ENCODE measurements at regions not wholly inside any gene's neighbourhood (a gene's known extent, or its start where the extent isn't known, plus 50 kb on each side); places are given as distances from the start of the nearest gene placed in this dataset.

DNA sequence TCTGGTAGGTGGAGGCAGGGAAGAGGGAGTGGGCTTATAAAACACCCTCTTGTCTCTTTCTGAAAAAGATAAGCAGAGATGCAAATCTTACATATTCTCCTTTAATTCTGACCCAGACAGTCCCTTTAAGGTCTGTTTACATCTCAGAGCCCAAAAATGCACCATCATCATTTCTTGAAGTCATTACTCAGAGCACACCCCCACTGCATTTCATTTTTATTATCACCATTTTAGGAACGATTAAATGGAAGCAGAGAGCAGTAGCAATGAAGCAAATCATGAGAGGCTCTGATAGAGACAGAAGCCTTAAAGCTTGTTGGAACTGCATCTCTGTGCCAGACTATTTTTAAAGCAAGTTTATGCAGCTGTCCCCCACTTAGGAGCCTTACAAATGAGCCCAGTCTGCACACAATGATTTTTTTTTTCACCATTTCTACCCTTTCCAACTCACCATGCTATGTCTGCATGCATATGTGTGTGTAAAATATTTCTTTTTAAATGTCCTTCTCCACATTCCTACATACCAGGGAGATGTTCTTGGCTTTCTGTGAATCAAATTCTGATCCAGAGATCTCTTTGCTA lies 311.0 kb downstream of the GRIN2B start:
- no peak for DNase-seq

DNA sequence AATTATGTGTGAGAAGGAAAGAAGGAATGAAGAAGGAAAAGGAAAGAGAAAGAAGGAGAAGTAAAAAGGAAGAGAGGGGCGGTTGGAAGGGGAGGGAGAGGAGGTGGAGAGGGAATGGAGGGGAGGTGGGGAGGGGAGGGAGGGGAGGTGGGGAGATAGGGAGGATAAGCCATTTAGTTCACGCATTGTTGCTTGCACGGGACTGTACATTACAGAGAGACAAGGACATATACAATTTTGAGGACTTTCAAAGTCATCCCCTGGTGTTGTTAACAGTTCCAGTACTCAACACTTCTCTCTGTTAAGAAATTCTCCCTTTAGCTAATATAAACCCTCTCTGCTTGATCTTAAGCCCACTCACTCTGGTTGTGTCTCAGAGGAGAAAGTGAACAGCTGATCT lies 312.5 kb downstream of the GRIN2B start:
- DNase-seq: no peak

DNA sequence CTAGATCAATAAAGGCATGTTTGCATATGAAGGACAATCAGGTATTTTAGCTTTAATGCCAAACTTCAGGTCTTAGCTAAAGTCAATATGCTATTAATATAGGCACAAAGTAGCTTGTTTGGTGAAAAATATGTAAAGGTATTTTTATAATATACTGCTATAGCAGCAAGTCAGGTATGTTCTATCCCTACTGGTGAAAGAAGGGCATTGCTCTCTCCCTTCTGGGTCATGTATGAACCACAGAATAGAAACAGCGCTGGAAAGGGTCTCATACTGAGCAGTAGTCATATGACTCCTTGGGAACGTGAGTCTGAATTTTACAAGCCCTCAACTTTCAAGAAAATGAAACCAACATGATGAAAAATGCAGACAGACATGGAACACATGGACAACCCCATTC lies 314.6 kb downstream of the GRIN2B start:
- no peak for DNase-seq

DNA sequence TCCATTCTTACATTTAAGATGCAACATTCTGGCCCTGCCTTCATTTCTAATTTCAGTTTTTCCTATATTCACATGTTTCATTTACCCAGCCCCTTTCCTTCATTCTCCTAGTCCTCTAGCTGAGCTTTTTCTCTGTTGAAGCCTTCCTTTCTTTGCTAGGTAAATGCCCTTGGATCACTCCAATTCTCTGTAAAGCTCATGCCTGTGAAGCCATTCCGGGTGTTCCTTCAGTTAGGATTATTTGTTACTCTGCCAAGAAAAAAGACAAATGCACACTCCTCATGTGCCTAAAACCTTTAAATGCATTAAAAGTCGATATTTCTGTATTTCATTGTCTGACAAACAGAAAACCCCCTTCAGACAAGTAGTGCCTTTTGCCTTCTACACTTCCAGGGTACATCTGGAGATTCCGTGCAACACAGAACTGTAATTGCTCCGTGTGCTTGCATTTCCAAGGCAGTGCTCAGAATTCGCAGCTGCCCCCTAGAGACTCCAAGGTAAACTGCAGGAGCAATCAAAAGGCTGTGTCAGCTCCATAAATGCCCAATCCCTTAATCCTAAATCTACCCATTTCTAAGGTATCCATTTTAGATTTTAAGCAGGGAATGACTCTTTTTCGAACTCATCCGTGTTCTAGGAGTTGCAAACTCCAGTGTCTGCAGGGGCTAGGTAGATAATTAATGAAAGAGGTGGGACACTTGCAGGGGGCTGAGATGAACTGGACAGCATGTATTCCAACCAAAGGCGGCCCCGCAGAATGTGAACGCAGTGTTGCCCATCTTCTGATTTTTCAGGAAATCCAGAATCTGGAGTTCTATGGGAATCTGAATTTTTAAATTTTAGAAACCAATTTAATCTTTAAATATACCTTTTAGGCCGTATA lies 320.2 kb downstream of the GRIN2B start:
- DNase-seq: peak; percentile 85

DNA sequence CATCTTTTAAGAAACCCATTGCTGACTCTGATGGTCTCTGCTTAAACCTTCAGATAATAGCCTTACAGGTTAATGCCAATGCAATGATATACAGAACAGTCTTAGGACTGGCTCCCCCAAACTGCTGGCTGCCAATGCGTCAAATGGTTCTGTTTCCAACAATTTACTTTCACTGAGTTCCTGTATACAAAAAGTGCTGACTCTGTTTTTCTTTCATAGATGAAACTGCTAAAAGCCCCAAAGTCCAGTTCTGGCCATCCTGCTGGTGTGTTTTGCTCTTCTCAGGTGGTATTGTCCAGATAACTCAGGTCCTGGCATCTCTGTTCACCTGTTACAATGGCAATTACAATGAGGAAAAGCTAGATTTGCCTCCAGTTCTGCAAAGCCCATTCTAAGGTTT lies 326.9 kb downstream of the GRIN2B start:
- DNase-seq: no peak

DNA sequence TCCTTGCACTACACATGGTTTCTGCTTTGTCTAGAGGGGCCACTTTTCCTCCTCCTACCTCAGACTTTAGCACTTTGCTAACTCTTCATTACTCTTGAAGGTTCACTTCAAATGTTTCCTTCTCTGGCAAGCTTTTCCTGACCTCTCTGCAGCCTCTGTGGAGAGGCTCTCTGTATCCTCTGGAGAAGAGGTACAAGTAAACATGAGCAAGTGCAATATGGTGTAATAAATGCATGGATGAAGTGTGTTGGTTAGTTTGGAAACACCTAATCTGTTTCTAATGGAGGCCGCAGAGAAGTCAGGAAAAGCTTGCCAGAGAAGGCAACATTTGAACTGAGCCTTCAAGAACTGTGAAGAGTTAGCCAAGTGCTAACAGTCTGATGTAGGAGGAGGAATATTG lies 329.3 kb downstream of the GRIN2B start:
- DNase-seq: no peak

DNA sequence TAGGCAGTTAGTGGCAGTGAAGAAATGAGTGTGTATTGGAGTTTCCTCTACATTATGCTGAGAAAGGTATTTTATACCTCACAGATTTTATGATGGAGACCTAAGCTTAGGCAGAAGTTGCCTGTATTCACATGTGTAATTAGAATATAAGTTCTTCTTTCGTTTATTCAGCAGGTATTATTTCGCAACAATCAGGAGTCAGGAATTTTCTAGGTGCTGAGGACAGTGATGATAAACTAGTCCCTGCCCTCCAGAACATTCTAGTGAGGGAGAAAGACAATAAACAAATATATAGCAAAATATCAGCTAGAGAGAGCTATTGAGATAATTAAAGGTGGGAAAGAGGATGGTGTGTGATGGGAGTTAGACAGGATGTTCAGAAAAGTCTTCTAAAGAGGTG lies 345.7 kb downstream of the GRIN2B start:
- DNase-seq: no peak

DNA sequence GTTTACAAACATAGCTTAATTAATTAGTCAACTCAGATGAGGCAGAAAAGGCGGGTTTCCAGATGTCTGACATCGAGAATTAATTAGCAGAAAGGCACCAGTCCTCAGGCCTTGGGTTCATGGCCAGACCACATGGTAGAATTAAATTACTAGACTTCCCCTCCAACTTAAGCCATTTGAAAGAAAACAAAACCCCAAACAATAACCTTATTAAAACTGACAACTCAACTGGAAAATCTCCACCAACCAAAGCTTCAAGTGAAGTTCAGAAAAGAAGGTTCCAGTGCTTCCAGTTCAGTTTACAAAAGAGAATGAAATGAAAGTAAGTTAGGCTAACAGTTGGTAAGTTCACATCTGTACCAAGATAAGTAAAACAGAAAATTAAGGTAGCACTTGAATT lies 349.5 kb downstream of the GRIN2B start:
- peak; percentile 80 for DNase-seq

DNA sequence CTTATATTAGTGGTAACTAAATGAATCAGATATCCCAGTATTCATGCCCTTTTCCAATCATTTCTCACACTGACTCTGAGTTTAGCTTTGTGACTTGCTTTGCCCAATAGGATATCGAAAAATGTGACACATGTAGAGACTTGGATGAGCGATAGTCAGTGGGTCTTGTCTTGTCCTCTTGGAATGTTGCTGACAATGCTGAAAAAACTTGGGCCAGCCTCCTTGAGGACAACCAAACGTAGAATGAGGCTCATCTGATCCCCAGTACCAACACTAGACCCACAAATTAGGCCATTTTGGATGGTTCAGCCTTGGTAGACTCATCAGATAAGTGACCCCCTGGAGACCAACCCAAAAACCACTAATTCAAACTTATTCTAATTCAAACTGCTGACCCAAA lies 351.0 kb downstream of the GRIN2B start:
- no peak for DNase-seq

DNA sequence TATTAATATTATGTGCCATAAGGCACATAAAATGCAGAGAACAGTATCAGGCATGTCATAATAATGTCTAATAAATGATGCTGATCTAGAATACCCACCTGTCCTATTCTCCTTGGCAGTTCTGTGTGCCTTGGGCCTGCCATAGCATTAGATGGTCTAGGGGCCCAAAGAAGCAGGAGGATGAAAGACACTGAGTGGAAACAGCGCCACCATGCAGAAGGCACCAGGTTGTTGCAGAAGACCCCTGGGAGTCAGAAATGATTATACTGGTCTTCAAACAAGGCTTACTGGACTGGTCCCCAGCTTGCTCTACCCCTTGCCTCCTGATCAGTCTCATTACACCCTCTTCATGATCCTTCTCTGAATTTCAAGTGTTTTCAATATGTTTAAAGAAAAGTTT lies 353.3 kb downstream of the GRIN2B start:
- no peak for DNase-seq

DNA sequence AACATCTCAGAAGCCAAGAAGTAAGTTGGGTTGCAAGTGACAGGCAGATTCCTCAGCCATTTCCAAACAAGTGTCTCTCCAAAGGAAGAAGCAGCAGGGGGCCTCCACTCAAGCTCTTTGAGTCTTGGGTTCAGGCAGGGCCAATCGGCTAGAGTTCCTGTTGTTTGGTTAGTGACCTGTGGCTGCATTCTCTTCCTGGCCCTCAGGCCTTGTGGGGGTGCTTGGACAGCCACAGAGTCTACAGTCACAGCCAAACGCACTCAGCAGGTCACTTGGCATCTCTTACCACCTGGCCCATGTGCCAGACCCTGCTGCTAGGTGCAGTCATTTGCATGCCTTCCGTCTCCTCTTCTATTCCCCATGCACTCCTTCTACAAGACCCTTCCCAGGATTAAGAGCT lies 353.9 kb downstream of the GRIN2B start:
- DNase-seq: no peak

DNA sequence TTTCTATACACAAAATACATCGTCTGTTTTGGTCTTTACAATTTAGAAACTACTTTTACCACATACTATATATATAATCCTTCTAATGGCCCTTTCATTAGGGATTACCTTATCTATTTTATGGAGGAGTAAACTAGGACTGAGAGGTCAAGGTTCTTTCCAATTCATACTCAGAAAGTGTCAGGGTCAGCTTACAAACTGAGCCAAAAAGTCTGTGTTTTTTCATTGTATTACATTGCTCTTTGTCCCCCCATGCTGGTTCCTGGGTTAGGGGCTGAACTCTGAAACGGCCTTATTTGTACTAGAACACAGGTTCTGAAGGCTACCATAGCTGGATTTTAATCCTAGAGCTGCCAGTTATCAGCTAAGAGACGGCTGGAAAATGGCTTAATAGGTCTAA lies 368.1 kb downstream of the GRIN2B start:
- no peak for DNase-seq

DNA sequence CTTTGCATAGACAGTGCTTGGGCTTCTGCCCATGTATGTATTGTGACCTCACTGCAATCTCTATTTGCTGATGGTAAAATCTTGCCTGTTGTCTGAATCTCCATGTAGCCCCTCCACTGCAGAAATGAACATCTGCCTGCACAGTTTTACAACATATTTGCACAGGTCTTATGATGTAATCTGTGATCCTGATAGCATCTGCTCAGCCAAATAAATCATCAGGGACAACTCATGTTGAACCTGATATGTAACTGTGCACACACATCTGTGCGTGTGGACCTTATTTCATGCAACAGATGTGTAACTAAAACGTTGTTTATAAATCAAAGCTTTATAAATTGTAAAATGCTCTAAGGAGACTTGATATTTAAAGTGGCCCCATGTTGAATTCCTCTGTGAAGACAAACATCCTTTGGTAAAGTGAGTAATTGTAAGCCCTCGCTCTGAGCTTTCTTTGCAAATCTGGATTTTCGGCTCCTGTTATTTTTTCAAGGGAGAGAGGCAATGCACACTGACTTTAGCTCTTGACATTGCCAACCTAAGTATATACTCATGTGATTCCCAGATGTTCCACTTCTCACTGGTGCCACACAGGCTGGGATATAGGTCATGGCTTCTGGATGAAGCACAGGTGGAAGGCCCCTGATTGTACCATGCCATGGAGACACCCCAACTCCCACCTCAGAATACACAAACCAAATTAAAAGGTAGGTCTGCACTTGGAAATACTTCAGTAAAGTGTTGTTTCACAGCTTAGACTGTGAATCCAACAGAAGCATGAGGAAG lies 371.3 kb downstream of the GRIN2B start:
- no peak for DNase-seq

DNA sequence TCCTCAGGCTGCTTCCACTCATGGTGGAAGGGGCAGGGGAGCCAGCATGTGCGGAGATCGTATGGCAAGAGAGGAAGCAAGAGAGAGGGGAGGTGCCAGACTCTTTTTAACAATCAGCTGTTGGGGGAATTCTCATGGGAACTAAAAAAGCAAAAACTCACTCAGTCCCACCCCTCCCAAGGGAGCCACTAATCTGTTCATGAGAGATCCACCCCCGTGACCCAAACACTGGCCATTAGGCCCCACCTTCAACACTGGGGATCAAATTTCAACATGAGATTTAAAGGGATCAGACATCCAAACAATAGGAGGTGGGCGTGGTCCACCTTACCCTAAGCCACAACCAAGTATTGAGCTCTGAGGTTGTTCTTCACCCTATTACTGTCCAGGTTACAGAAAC lies 375.1 kb downstream of the GRIN2B start:
- no peak for DNase-seq

DNA sequence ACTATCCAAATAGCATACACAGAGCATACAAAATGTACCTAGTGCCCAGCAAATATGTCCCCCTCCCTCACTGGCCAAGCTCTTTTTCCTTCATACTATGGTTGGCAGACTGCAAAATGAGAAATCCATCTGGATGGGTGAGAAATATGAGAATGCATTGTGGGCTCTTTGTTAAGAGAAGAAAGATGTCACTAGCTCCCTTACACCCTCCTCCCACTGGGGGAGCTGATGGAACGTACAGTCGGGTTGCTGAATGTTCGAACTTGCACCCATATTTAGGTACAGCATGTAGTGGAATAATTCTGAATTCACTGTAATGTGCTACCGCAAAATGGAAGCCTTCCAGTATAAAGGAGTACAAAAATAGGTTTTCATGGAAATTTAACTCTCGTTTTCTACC lies 377.4 kb downstream of the GRIN2B start:
- DNase-seq: no peak

DNA sequence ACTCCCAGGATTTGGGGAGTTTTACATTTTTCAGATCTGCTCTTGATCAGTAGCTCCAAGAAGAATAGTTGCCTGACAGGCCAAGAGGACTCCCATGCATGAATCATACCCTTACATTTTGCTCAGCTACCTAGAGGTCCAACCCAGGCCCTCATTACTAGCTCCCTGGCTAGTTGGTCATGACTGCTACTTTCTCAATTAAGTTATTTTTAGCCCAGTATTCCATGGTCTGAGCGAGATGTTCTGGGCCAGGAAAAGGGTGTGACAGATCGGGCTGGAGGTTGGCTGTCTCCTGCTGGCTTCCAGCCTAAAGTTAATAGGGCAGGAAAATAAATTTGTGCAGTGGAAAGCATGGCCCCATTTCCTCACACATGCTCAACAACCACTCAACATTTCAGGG lies 379.2 kb downstream of the GRIN2B start:
- no peak for DNase-seq

DNA sequence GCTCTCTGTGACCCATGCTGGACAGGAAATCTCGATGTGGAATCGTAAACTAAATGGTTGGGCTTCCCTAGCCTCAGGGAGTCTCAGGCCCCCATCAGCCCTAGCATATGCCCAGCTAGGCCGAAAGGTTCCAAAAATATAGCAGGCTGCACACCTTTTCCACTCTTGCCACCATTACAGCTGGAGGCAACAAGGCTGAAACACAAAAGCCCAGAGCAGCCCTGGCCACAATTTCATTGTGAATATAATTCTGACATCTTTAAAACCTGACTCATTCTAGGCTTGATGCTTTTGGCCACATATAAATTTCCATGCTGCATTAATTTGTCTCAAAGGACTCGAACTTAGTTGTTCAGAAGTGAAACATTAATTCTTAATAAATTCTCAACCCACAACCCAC lies 382.2 kb downstream of the GRIN2B start:
- DNase-seq: no peak

DNA sequence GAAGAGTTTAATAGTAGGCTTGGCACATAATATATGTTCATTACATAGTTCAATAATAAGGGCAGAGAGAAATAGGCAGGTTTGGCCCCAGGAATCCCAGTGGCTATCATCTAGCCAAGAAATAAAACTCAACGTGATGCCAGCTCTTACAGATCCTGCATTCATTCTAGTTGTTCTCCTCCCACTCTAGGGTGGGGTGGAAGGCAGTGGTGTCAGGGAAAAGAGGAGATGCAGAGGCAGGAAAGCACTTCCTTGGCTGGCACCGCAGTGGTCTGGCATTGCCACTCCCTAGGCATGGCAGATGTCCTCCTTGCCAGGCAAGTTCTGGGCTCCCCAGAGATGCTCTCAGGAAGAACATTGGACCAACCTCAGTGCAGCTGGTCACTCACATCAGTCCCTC lies 383.6 kb downstream of the GRIN2B start:
- DNase-seq: no peak

DNA sequence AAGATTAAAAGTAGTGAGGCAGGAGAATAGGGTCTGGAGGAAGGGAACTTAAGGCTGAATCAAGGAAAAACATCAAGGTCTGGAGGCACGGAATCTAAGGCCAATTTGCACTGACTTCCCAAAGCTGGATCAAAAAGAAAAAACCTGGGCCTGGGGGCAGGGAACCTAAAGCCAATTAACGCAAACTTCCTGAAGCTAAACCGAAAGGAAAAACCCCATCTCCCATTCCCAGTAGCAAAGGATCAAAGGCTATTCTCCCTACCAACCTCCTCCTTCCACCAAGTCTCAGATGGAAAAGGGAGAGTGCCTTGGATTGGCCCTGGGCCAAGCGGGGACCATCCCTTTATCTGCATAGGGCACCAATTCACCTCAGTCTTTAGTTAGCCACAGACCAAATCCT lies 384.2 kb downstream of the GRIN2B start:
- no peak for DNase-seq

DNA sequence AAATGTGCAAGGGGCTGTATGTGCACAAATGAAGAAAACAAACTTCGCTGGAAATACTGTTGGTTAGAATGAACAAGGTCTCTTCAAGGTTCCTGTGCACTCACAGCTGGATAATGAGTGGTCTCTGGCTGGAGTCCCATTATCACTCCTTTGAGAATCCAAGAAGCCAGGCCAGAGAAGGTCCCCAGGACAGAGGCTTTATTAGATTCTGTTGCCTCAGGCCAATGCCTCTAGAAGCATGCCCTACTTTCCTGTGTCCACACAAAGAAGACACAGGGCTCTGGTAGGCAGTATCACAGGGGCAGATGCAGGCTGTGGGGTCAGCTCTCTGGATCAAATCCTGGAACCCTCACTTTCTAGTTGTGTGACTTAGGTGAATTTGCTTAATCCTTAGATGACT lies 384.7 kb downstream of the GRIN2B start:
- peak; percentile 14 for DNase-seq

DNA sequence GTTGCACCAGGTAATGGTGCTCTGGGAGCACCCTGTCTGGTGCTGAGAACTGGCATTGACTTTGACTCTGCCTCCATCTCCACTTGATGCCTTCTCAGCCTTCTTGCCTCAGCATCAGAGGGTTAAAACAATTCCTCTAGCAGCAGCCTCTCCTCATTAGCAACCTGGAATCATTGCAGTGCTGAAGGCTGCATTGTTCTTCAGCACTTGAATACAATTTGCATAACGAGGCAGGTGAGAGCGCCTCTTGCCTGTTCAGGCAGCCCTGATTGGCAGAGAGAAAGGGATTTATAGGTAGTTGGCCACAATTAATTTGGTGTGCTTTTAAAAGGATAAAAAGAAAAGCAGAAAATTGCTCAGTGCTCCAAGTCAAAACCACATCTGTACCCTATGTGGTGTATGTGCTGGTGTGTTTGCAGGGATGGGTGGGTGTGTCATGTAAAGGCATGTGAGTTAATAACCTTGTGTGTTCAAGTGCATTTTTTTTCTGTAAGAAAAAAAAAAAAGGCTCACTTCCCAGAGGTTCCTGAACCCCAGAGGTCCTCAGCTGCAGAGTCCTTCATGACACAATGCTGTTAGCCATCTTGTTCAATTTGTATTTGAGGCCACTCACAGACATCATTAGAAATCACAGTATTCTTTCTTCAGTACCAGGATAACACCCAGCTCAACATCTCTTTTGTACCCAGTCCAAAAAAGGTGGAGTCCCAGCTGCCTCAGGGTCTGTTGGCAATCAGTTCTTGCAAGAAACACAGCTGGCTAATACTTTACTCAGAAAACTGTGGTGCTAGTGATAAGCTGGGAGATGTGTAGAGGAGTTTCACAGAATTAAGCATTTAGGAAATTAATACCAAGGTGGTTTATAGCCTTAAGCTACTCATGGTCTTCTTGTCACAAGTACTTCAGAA lies 385.6 kb downstream of the GRIN2B start:
- peak; percentile 30 for DNase-seq

DNA sequence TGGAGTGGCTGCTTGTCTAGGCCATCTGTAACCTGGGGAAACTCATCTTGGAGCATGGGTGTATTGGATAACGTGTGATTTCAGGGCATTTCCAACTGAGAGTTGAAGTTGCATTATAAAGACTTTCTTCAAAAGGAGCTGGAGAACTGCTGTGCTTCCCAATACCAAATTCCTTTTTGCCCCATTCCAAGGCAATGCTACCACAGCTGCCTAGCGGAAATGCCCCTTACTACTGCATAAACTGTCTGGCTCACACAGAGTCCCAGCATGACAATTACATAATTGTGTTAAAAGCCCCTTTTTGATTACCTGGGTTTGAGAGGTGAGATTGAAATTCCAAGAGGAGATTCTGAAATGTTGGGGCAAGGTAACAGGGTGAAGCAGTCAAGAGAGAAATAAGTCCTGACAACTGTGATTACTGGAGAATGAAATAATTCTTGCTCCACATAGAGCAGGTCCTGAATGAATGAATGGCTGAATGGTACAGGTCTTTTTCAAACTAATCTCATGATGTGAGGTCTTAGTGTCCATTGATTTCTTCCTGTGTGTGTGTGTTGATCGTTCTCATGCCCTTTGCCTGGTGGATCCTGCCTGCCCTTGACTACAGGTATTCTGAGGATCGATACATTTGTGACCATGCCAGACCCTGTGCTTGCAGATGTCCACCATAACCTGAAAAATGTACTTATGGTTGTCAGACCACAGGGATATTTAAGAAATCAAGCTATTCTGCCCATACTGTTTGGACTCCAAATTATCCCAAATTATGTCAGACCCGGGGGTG lies 386.5 kb downstream of the GRIN2B start:
- no peak for DNase-seq

Measured in eye (tissue), 1 donor.